Glomerular visceral epithelial cell (primary cell): ENCODE measurements at regions not wholly inside any gene's neighbourhood (a gene's known extent, or its start where the extent isn't known, plus 50 kb on each side); places are given as distances from the start of the nearest gene placed in this dataset.

Source experiments
- DNase-seq: peaks from one replicate; pipeline ENCODE4 v3.0.0-alpha.2; 2016; ENCODE audit errors: extremely low spot score

DNA sequence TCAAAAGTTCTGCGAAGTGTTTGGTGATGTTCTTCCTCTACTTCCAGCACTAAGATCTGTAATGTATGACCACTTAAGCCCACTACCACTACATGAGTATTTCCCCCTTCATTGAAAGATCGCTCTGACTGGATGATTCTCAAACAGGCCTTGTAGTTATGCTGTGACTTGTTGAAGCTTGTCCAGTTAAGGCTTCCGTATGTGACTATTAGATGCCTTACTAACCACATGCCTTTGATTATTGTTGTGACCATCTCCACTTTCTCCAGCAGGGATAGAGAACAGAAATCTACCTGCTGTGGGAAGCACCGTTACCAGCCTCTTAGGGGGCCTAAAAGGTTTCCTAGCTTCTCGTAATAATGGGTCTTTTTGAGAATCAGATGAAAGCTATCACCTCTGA lies 81.1 kb downstream of the NOC3L start:
- no peak for DNase-seq

DNA sequence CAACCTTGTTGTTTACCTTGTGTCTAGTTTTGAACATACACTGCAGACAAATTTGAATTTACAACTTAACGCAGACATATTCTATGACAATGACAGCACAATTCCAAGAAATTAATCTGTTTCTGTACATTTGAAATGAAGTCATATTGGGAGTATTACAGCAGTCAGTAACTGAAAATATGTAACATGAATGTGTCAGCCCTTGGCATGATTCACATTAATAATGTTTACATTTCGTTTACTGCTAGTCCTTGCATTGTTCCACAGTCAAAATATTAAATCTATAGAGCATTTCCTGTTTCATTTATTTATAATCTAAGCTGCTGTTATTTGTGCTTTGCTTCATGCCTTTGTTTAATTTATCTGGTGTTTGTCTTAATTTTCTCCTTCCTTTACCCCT lies 80.4 kb downstream of the NOC3L start:
- no peak for DNase-seq
